Parathyroid adenoma (tissue), 2 donors: ENCODE measurements at regions not wholly inside any gene's neighbourhood (a gene's known extent, or its start where the extent isn't known, plus 50 kb on each side); places are given as distances from the start of the nearest gene placed in this dataset.

ENCODE experiments used
- H2AFZ ChIP-seq: fragments of 300-600 bp; sonication (generic); one replicate; pipeline ENCODE4 v1.7.0; 2017; ENCODE audit warnings: antibody characterized with exemption, mild to moderate bottlenecking
- H3K27ac ChIP-seq: fragments of 300-600 bp; sonication (generic); one replicate; pipeline ENCODE4 v1.7.0; 2017
- H3K27me3 ChIP-seq: fragments of 300-600 bp; sonication (generic); one replicate; pipeline ENCODE4 v1.7.0; 2017; ENCODE audit warnings: low read length; ENCODE audit not compliant: control insufficient read depth, insufficient read depth
- H3K36me3 ChIP-seq: fragments of 300-600 bp; sonication (generic); one replicate; pipeline ENCODE4 v1.7.0; 2017; ENCODE audit warnings: low read length; ENCODE audit not compliant: control insufficient read depth, insufficient read depth
- H3K4me1 ChIP-seq: fragments of 300-600 bp; sonication (generic); one replicate; pipeline ENCODE4 v1.7.0; 2017; ENCODE audit warnings: control low read depth
- H3K4me2 ChIP-seq: fragments of 300-600 bp; sonication (generic); one replicate; pipeline ENCODE4 v1.7.0; 2017; ENCODE audit warnings: low read length
- H3K4me3 ChIP-seq: fragments of 300-600 bp; sonication (generic); one replicate; pipeline ENCODE4 v1.7.0; 2017; ENCODE audit warnings: low read depth, low read length
- H3K79me2 ChIP-seq: fragments of 300-600 bp; sonication (generic); one replicate; pipeline ENCODE4 v1.7.0; 2017; ENCODE audit warnings: control low read depth
- H3K9ac ChIP-seq: fragments of 300-600 bp; sonication (generic); one replicate; pipeline ENCODE4 v1.7.0; 2017; ENCODE audit warnings: mild to moderate bottlenecking
- H3K9me3 ChIP-seq: fragments of 300-600 bp; sonication (generic); one replicate; pipeline ENCODE4 v1.7.0; 2017; ENCODE audit warnings: low read length; ENCODE audit not compliant: control insufficient read depth
- CTCF ChIP-seq: fragments of 300-600 bp; sonication (generic); IDR thresholded peaks from one replicate; pipeline ENCODE4 v1.7.0; 2017; ENCODE audit warnings: antibody characterized with exemption, mild to moderate bottlenecking
- donor health status: primary hyperparathyroidism.

GRCh38 chr4:184287697-184288255 is 70.1 kb upstream of the ENPP6 start:
- no peak overlapping the region for H3K9ac ChIP-seq
- no peaks in the 10 kb centered on the region for H3K4me1 ChIP-seq
- peak overlapping the region; percentile 35 for H2AFZ ChIP-seq
- H3K4me2 ChIP-seq, result peak overlapping the region; percentile 39
- no peaks in the 10 kb centered on the region for H3K36me3 ChIP-seq
- peak overlapping the region; percentile 65 for H3K27ac ChIP-seq
- TF ChIP-seq CTCF, result no peak
- no peaks in the 10 kb centered on the region for H3K9me3 ChIP-seq
- H3K27me3 ChIP-seq, result no peaks in the 10 kb centered on the region
- no peak overlapping the region for H3K4me3 ChIP-seq
- no peaks in the 10 kb centered on the region for H3K79me2 ChIP-seq

GRCh38 chr4:184286358-184286757 is 68.7 kb upstream of the ENPP6 start:
- H3K36me3 ChIP-seq, result no peaks in the 10 kb centered on the region
- no peak overlapping the region for H3K4me2 ChIP-seq
- TF ChIP-seq CTCF, result no peak
- H3K27me3 ChIP-seq, result no peaks in the 10 kb centered on the region
- peaks cover 7% of the 10 kb centered on the region for H3K4me1 ChIP-seq
- H3K4me3 ChIP-seq, result no peak overlapping the region
- no peaks in the 10 kb centered on the region for H3K9me3 ChIP-seq
- peak overlapping the region; percentile 33 for H2AFZ ChIP-seq
- H3K79me2 ChIP-seq, result no peaks in the 10 kb centered on the region
- no peak overlapping the region for H3K27ac ChIP-seq
- H3K9ac ChIP-seq, result no peak overlapping the region

- no peaks in the 10 kb centered on the region for H3K9me3 ChIP-seq
- TF ChIP-seq CTCF, result no peak
- peaks cover 10% of the 10 kb centered on the region for H3K4me1 ChIP-seq
- no peak overlapping the region for H2AFZ ChIP-seq
- no peaks in the 10 kb centered on the region for H3K36me3 ChIP-seq
- no peak overlapping the region for H3K27ac ChIP-seq
- H3K4me3 ChIP-seq, result no peak overlapping the region
- no peaks in the 10 kb centered on the region for H3K27me3 ChIP-seq
- H3K79me2 ChIP-seq, result no peaks in the 10 kb centered on the region
- H3K4me2 ChIP-seq, result no peak overlapping the region
- no peak overlapping the region for H3K9ac ChIP-seq
Observed at GRCh38 chr4:184284742-184285141, 67.1 kb upstream of the ENPP6 start.

- H3K4me3 ChIP-seq, result no peak overlapping the region
- no peaks in the 10 kb centered on the region for H3K79me2 ChIP-seq
- H3K36me3 ChIP-seq, result no peaks in the 10 kb centered on the region
- no peak overlapping the region for H3K27ac ChIP-seq
- TF ChIP-seq CTCF, result no peak
- peaks cover 12% of the 10 kb centered on the region for H3K4me1 ChIP-seq
- H2AFZ ChIP-seq, result no peak overlapping the region
- H3K9me3 ChIP-seq, result no peaks in the 10 kb centered on the region
- H3K9ac ChIP-seq, result no peak overlapping the region
- H3K27me3 ChIP-seq, result no peaks in the 10 kb centered on the region
- no peak overlapping the region for H3K4me2 ChIP-seq
Observed at GRCh38 chr4:184284336-184284690, 66.6 kb upstream of the ENPP6 start.

GRCh38 chr4:184283659-184284335 is 66.1 kb upstream of the ENPP6 start:
- H3K4me3 ChIP-seq, result no peak overlapping the region
- peaks cover 12% of the 10 kb centered on the region for H3K4me1 ChIP-seq
- no peak overlapping the region for H3K27ac ChIP-seq
- no peak overlapping the region for H2AFZ ChIP-seq
- H3K9me3 ChIP-seq, result no peaks in the 10 kb centered on the region
- H3K27me3 ChIP-seq, result no peaks in the 10 kb centered on the region
- H3K36me3 ChIP-seq, result no peaks in the 10 kb centered on the region
- TF ChIP-seq CTCF, result no peak
- no peaks in the 10 kb centered on the region for H3K79me2 ChIP-seq
- H3K9ac ChIP-seq, result no peak overlapping the region
- no peak overlapping the region for H3K4me2 ChIP-seq
